OCI-LY1 (cell line): ENCODE measurements at regions not wholly inside any gene's neighbourhood (a gene's known extent, or its start where the extent isn't known, plus 50 kb on each side); places are given as distances from the start of the nearest gene placed in this dataset.

Experiments
- CTCF ChIP-seq: fragments of 200-600 bp; sonication (generic), shearing (Covaris generic); IDR thresholded peaks from 2 replicates; pipeline ENCODE4 v1.5.1; 2017; ENCODE audit warnings: mild to moderate bottlenecking, antibody characterized with exemption, low read length, moderate library complexity, mixed read lengths
- EZH2 ChIP-seq: fragments of 200-600 bp; sonication (generic), shearing (Covaris generic); IDR thresholded peaks from 2 replicates; pipeline ENCODE4 v1.8.0; 2017; ENCODE audit warnings: borderline replicate concordance, mixed run types, mild to moderate bottlenecking, antibody characterized with exemption, low read length, moderate library complexity, mixed read lengths

- TF ChIP-seq CTCF (no peak), EZH2 (no peak)
Measured at GRCh38 chr7:42483886-42484285, 246.9 kb upstream of the GLI3 start.
